GM12874 (cell line): ENCODE measurements at regions not wholly inside any gene's neighbourhood (a gene's known extent, or its start where the extent isn't known, plus 50 kb on each side); places are given as distances from the start of the nearest gene placed in this dataset.

Experiments
- TF ChIP-seq, protein P1 (sequence below): IDR thresholded peaks from 2 replicates; pipeline ENCODE4 v1.5.1; 2011; ENCODE audit warnings: low read depth, mild to moderate bottlenecking, control low read depth, low read length, moderate library complexity; ENCODE audit not compliant: insufficient read depth

DNA sequence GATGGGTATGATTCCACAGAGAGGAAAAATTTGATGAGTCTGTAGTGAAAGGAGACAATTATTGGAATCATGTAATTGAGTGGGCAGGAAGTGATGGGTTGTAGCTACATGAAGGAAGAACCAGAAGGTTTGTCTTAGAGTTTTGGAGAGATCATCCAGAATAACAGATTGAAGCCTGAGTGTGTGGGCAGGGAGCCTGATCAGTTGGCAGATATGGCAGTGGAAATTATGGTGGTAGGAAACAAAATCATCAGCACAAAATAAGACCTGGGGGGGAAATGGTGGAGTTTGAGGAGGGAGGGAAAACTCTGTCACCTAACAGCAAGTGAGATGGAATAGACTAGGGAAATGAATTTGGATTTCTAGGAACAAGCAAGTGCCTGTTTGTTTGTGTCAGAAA, 606.6 kb upstream of the MAP3K7 start:
- TF ChIP-seq, protein P1, sequence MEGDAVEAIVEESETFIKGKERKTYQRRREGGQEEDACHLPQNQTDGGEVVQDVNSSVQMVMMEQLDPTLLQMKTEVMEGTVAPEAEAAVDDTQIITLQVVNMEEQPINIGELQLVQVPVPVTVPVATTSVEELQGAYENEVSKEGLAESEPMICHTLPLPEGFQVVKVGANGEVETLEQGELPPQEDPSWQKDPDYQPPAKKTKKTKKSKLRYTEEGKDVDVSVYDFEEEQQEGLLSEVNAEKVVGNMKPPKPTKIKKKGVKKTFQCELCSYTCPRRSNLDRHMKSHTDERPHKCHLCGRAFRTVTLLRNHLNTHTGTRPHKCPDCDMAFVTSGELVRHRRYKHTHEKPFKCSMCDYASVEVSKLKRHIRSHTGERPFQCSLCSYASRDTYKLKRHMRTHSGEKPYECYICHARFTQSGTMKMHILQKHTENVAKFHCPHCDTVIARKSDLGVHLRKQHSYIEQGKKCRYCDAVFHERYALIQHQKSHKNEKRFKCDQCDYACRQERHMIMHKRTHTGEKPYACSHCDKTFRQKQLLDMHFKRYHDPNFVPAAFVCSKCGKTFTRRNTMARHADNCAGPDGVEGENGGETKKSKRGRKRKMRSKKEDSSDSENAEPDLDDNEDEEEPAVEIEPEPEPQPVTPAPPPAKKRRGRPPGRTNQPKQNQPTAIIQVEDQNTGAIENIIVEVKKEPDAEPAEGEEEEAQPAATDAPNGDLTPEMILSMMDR = no peak

DNA sequence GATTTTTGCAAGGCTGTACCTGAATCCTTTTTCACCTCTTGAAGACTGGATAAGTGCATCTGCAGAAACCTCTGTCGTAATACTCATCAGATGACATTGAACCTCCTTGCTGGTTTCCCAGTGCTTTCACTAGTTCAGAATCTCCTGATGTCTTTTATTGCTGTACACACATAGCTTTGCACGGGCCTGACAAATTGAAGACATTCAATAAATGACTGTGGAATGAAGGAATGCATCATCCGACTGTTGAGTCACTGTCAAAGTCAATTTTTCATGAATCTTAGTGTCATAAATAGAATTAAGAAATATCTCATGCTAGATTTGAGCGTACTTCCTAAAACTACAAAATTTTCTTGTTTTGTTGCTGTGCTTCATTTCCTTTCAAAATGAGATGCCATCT, 598.2 kb upstream of the MAP3K7 start:
- TF ChIP-seq, protein P1 = no peak

DNA sequence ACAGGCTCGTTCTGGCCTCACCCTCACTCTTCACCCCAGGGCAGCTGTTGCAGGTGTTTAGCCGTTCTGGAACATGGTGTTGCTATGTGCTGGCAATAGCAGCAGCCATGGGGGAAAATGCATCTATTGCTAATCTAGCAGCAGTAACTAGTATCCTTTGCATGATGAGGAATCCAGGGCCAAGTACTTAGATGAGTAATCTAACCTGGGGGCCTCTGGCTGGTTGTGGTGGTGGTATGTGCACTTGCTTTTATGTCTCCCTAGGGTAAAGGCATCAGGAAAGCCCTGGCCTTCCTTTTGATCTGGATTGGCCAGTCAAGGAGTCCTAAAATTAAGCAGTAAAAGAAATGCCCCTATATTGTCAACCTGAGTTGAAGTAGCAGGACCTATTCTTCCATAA, 594.5 kb upstream of the MAP3K7 start:
- TF ChIP-seq, protein P1 = no peak

- TF ChIP-seq, protein P1 = no peak
Observed at GRCh38 chr6:91173651-91174050, 586.8 kb upstream of the MAP3K7 start.

DNA sequence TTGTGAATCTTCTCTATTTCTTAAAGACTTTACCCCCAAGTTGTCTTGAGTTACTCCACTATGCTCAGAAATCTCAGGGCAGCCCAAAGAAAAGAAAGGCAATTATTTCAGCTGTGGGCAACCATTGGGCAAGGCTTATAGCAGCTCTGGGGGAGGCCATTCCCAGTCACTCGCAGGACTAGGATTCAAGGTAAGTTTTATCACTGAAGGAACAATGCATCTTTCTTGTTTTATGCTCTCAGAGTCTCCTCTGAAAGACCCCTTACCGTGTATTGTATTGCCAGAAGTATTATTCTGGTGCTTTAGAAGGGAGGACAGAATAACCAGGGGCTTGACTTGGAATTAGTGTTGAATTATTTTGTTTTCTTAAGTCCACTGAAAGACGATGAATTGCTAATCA, 586.3 kb upstream of the MAP3K7 start:
- TF ChIP-seq, protein P1 = no peak

- TF ChIP-seq, protein P1 = no peak
Observed at GRCh38 chr6:91171754-91172462, 585.0 kb upstream of the MAP3K7 start.

- TF ChIP-seq, protein P1 = 0 out of 2 replicates have a peak, but pooled peaks have one; percentile 5
Observed at GRCh38 chr6:91167846-91168245, 581.0 kb upstream of the MAP3K7 start.
